ENCODE measurements at regions not wholly inside any gene's neighbourhood (a gene's known extent, or its start where the extent isn't known, plus 50 kb on each side); places are given as distances from the start of the nearest gene placed in this dataset.

DNA sequence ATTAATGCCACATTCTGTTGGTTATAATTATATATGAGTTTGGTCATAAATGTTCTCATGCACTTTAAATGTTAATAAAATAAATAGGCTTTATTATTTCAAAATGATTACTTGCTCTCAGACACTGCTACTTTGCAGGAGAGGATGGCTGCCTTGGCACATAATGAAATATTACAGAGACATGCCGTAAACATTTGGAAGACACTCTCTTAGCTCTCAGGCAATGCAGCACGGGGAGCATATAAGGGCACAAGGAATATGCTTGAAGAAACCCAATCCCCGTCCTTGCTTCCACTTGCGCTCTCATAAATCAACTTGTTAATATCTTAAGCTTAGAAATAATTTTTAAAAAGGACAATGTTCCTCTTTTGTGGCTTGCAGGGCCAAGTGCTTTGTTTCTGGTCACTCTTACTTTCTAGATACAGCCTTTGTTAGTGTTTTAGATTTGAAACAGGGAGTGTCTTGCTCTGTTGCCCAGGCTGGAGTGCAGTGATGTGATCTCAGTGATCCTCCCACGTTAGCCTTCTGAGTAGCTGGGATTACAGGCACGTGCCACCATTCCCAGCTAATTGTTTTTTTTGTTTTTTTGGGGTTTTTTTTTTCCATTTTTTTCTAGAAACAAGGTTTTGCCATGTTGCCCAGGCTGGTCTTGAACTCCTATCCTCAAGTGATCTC is 445.0 kb downstream of the SPRY1 start:
- no peak for DNase-seq (ENCODE audit: low read depth in 3 of 3)

GRCh38 chr4:123843137-123843536 is 446.5 kb downstream of the SPRY1 start:
- DNase-seq (ENCODE audit: low read depth in 3 of 3): no peak

DNA sequence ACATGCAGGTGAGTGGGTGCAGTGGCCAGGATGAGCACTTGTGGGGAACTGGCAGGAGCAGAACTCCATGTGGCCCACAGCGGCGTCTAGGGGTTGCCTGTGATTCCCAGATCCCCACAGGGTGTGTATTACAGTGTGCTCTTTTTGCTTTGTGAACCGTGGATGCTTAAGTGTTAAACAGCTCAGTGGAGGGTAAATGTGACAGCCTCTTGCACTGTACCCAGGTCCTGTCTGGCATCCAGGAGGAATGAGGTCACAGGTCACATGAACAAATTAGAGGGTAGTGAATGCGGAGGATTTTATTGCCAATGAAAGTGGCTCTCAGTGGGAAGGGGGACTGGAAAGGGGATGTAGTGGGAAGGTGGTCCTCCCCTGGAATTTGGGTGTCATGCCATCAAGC is 447.8 kb downstream of the SPRY1 start:
- no peak for DNase-seq (ENCODE audit: low read depth in 3 of 3)

DNA sequence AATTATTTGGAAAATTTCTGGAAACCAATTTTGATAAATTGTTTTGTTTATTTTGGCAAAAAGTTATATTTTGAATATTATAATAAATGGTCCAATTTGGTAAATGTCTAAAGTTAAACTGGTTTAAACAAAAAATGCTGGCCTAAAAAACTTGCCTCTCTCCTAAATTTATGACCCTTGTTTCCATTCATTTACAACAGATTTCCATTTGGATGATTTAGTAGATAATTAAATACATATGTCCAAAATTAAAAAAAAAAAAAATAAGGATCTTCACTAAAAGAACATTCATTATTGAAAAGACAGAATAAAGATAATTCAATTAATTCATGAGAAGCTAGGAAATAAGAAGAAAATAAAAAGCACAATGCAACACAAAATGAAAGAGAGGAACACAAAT is 449.5 kb downstream of the SPRY1 start:
- DNase-seq (ENCODE audit: low read depth in 3 of 3): no peak

DNA sequence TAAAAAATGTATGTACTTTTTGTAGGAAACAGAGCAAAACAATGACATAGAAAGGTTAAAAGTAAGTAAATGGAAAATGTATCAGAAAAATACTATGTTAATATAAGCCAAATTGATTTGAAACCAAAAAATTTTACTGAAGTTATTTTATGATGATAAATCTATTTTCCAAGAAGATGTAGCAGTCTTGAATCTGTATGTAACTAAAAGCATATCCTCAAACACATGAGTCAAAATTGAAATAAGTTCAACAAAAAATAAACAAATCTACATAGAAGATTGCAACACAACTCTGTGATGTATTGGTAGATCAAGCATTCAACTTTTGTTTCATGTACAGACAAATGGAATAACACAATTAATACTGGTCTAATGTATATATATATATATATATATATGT is 450.0 kb downstream of the SPRY1 start:
- no peak for DNase-seq (ENCODE audit: low read depth in 3 of 3)

DNA sequence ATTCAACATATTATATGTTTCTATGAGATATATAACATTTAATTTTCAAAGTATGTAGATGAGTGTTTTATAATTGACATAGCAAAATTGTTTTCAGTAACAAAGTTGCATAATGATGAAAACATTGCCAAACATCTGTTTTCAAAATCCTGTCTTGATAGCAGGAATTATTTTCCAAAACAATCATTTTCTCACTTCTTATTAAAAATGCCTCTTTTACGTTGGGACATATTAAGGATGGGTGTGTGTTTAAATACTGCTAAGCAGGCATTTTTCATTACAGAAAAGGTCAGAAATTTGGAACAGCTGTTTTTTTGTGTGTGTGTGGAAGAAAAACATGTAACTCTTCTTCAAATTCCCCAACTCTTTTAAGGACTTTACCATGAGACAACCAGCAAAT is 452.0 kb downstream of the SPRY1 start:
- no peak for DNase-seq (ENCODE audit: low read depth in 3 of 3)

DNA sequence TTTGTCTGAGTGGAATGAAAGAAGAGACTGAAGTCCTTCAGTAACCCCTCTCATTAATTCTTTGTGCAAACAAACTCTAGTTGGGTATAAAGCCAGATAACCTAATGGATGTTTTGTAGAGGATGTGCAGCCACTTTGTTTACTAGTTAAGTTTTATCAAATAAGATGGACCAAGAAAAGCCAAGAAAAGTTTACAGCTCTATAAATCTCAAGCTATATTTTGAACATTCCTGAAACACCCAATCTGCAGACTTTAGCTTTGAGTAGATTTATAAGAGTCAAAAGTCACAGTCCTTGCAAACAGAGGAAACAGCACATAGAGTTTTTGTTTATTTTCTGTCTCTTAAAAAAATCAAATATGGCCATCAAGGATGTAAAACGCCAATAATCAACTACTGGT is 452.9 kb downstream of the SPRY1 start:
- DNase-seq (ENCODE audit: low read depth in 3 of 3): no peak

DNA sequence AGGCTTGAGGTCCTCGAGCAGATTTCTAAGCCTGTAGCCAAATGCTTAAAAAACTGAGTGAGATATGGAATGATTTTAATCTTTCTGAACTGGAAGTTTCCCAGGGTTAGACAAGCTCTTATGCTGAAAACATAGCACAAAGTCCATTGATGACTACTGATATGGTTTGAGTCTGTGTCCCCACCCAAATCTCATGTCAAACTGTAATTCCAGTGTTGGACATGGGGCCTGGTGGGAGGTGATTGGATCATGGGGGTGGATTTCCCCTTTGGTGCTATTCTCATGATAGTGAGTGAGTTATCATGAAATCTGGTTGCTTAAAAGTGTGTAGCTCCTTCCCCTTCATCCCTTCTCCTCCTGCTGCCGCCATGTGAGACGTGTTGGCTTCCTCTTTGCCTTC is 454.9 kb downstream of the SPRY1 start:
- no peak for DNase-seq (ENCODE audit: low read depth in 3 of 3)

GRCh38 chr4:123853651-123854050 is 457.1 kb downstream of the SPRY1 start:
- no peak for DNase-seq (ENCODE audit: low read depth in 3 of 3)

GRCh38 chr4:123856689-123857545 is 460.3 kb downstream of the SPRY1 start:
- DNase-seq (ENCODE audit: low read depth in 3 of 3): no peak

DNA sequence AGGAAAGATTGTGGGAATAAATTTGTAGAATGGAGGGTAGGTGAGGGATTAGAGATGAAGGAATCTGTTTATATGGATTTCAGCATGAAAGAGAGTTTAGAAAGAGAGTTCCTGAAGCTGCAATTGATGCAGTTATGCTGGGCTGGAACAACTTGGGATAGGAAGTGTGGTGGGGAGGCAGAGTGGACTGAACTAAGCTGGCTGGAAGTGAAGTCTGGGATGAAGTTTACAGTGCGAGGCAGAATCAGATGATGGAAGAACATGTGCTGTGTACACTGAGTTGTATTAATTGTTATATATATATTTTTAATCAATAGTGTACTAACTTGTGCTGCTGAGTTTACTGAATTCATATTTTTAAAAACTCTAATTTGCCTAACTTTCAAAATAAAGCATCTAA is 461.9 kb downstream of the SPRY1 start:
- no peak for DNase-seq (ENCODE audit: low read depth in 3 of 3)

GRCh38 chr4:123862812-123863211 is 466.2 kb downstream of the SPRY1 start:
- no peak for DNase-seq (ENCODE audit: low read depth in 3 of 3)

DNA sequence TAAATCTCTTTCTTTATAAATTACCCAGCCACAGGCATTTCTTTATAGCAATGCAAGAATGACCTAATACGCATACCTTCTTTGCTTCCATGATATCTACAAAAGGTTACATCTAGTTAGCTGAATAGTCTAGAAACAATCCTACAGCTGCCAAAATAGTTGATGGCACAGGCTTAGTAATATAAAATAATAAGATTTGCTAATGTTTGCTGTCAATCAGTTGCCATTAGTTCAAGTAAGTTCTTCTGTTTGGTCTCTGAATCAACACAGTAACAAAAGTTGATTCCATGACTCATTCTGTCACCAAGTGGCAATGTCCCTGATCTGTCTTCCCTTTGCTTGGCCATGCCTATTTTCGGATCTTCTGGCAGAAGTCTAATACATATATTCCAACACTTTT is 470.2 kb downstream of the SPRY1 start:
- DNase-seq (ENCODE audit: low read depth in 3 of 3): no peak

GRCh38 chr4:123867910-123868587 is 471.5 kb downstream of the SPRY1 start:
- DNase-seq (ENCODE audit: low read depth in 3 of 3): no peak

DNA sequence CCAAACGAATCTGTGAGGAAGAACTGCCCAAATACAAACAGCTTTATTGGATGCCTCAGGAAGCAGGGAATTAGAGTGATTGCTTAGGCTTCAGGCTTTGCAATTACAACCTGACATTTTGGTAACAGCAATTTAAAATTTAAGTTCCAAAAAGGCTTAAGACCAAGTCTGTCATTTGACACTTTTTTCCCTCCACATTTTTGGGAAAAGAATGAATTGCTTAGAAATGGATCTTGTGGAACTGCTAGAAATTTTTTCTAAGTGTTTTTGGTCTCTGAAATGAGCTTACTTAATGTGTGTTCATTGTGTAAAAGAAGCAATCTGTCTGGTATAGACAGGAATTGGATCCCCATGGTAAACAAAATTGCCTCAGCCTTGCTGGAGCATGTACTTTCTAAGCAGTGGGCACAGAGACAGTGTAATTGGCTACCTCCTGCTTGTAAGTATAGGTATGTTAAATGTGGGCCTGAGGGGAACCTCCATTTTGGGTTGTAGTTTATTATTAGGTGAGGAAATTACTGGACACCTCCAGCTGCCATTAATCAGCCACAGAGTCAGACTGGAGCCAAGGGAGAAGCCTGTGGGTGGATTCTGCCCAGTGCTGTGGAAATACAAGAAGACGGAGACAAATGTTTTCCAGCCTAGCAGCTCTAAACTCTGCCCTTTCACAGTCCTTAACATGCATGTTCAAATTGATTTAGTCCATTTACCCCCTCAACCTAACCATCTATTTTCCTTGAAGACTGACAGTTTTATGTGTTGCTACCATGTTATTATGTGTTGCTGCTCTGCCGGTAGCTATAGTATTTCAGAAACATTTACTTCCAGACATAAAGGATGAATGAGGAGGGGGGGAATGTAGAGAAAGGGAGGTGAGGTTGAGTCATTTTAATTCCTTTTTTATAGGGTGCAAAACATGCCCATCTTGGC is 473.0 kb downstream of the SPRY1 start:
- no peak for DNase-seq (ENCODE audit: low read depth in 3 of 3)

DNA sequence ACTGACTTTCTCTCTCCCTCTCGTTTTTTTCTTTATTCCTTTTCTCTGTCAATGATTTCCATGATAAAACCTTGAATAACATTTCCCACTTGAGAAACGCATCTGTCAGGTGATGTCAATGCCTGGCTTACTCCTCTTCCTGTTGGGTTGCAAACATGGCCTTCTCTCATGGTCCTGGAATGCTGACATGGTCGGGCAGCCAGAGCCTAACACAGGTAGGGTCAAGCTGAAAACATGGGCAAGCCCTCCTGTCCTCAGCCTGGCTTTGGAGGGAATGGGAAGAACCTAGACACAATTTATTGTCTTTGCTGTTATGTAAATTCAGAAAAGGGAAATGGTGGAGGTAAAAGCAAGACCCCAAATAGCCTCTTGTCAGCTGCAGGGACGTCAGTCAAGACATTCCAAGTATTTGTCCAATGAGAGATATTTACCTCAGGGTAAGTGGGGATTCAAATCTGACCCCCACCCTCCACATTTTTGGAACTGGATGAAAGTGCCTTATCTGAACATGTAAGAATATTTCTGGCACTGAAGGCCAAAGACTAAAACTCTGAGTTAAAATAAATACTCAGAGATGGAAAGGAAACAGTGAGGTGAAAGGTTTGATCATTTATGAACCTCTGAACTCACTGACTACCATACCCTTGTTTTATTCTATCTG is 473.8 kb downstream of the SPRY1 start:
- DNase-seq (ENCODE audit: low read depth in 3 of 3): no peak

DNA sequence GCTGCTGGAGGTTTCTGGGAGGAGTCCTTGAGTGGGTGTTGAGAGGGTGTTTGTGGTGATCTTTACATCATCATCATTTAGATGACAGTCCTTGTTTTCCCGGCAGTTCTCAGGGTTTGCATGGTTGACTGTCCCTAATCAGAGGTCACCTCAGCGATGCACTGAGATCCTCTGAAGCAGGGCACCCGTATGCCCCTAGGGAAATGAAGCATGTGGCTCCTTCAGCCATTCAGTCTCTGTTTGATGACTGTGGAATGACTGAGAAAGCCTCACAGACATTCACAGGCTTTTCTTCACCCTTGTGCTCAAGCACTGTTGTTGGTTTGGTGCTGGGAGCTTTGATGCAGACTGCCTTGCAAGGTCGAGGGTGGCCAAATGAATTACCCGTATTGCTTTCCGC is 474.7 kb downstream of the SPRY1 start:
- no peak for DNase-seq (ENCODE audit: low read depth in 3 of 3)

DNA sequence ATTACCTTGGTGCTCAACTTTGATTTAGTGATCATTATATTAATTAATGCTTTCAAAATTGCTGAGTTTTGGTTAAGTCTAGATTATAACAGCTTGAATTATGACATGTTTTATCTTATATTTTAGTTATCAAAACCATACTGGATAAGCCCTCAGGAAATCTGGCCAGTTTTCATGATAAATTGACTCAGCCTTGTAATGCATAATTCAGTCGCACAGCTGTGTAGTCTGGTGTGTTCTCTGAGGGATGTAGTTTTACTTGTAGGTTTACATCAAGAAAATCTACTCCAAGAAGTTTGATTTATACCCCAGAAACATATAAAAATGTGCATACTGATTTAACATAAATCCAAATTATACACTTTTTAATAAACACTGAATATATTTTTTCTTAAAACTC is 477.5 kb downstream of the SPRY1 start:
- no peak for DNase-seq (ENCODE audit: low read depth in 3 of 3)

- no peak for DNase-seq (ENCODE audit: low read depth in 3 of 3)
Observed at GRCh38 chr4:123876143-123876542, 479.5 kb downstream of the SPRY1 start.

- no peak for DNase-seq (ENCODE audit: low read depth in 3 of 3)
Observed at GRCh38 chr4:123876671-123877101, 480.1 kb downstream of the SPRY1 start.

- DNase-seq (ENCODE audit: low read depth in 3 of 3): no peak
Observed at GRCh38 chr4:123877551-123877950, 481.0 kb downstream of the SPRY1 start.

All from stimulated activated CD4-positive, alpha-beta T cell treated with anti-CD3 and anti-CD28 coated beads, TNF-alpha, amount 100 ng/mL, for 24 hours (primary cell).